T-helper 1 cell treated with Interleukin-12 subunit alpha and Interleukin-12 subunit beta and Interleukin-4 antibody, amounts not matched to agents 30 μg/mL and 1 μg/mL, for 36 hours (primary cell): ENCODE measurements at regions not wholly inside any gene's neighbourhood (a gene's known extent, or its start where the extent isn't known, plus 50 kb on each side); places are given as distances from the start of the nearest gene placed in this dataset.

Experiments
- H3K27ac Mint-ChIP-seq: one replicate; pipeline ENCODE4 v1.8.0; 2021; ENCODE audit warnings: mild to moderate bottlenecking, mixed read lengths
- H3K27me3 Mint-ChIP-seq: one replicate; pipeline ENCODE4 v1.8.0; 2021; ENCODE audit warnings: low read depth, mixed read lengths
- H3K36me3 Mint-ChIP-seq: one replicate; pipeline ENCODE4 v1.8.0; 2021; ENCODE audit warnings: low read depth, mixed read lengths
- H3K4me1 Mint-ChIP-seq: one replicate; pipeline ENCODE4 v1.8.0; 2021; ENCODE audit warnings: low read depth, mixed read lengths
- H3K4me3 Mint-ChIP-seq: one replicate; pipeline ENCODE4 v1.8.0; 2021; ENCODE audit warnings: mild to moderate bottlenecking, moderate library complexity, mixed read lengths
- H3K9me3 Mint-ChIP-seq: one replicate; pipeline ENCODE4 v1.8.0; 2021; ENCODE audit warnings: mixed read lengths

DNA sequence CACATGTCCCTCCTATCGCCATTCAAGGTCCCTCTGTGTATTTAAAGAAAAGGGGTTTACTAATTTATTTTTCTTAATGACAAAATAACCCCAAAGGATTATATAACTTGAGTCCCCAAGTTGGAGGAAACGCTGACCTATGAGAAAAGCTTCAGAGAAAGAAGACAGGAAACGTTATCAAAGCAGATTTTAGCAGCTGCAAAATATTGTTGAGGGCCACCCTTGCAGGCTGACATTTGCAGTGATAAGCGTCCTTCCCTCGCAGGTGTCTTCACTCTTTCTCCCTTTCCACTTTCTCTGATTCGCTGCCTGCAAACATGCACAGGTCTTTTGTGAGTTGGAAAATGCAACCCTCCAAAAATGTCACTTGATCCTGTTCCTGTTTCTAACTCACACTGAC, 103.2 kb upstream of the RIPOR2 start:
- Mint-ChIP-seq H3K4me3 (peak overlapping the region; percentile 40), H3K4me1 (peaks cover 70% of the 10 kb centered on the region), H3K9me3 (no peaks in the 10 kb centered on the region), H3K27me3 (no peaks in the 10 kb centered on the region), H3K36me3 (peaks cover 12% of the 10 kb centered on the region), H3K27ac (peak overlapping the region; percentile 78)

DNA sequence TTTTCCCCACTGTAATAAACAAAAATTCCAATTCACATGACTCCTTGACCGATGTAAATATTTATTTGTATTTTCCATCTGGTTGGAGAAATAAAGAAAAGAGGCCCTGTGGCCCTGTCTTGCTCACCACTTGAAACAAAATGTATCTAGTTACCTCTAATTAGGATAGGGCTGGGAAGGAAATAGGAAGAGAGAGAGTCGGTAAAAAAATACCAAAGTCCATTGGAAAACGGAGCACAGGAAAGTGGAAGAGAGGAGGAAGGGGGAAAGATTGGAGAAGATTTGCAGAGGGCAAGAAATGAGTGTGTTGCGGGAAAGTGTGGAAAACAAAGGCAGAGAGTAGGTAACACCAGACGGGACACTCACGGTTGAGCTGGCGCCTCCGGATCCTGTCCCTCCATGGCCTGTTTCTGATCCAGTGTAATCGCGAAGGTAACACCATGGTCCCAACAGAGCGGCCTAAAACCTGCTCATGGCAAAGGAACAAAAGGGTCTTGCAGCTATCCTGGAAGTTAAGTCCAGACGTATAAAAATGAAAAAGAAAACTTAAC, 105.8 kb upstream of the RIPOR2 start:
- Mint-ChIP-seq H3K36me3 (peaks cover 15% of the 10 kb centered on the region), H3K4me3 (peak overlapping the region; percentile 92), H3K4me1 (peaks cover 53% of the 10 kb centered on the region), H3K27ac (peak overlapping the region; percentile 95), H3K9me3 (peaks cover 3% of the 10 kb centered on the region), H3K27me3 (no peaks in the 10 kb centered on the region)

GRCh38 chr6:25042036-25042521, 106.3 kb upstream of the RIPOR2 start:
- Mint-ChIP-seq H3K27me3 (no peaks in the 10 kb centered on the region), H3K9me3 (peaks cover 3% of the 10 kb centered on the region), H3K4me3 (peak overlapping the region; percentile 92), H3K27ac (peak overlapping the region; percentile 95), H3K36me3 (peaks cover 15% of the 10 kb centered on the region), H3K4me1 (peaks cover 52% of the 10 kb centered on the region)

DNA sequence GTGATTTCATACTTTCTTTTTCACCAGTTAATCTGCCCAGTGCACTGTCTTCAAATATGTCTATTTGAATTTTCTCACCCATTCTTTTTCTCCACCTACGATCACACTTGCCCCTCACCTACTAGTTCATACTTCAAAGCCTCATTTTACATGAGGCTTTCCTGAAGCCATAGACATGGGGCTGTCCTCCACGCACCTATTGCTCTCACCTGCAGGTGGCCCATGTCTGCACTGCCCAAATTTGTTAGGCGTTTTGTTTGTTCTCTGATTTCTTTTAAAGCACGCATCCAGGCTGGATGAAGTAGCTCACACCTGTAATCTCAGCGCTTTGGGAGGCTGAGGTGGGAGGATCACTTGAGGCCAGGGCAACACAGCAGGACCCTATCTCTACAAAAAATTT, 106.8 kb upstream of the RIPOR2 start:
- Mint-ChIP-seq H3K9me3 (peaks cover 3% of the 10 kb centered on the region), H3K36me3 (peaks cover 14% of the 10 kb centered on the region), H3K4me1 (peaks cover 51% of the 10 kb centered on the region), H3K27ac (peak overlapping the region; percentile 95), H3K4me3 (peak overlapping the region; percentile 92), H3K27me3 (no peaks in the 10 kb centered on the region)

- Mint-ChIP-seq H3K9me3 (peaks cover 3% of the 10 kb centered on the region), H3K36me3 (peaks cover 13% of the 10 kb centered on the region), H3K4me3 (peak overlapping the region; percentile 92), H3K27ac (peak overlapping the region; percentile 95), H3K27me3 (no peaks in the 10 kb centered on the region), H3K4me1 (peaks cover 47% of the 10 kb centered on the region)
Measured at GRCh38 chr6:25042984-25043725, 107.4 kb upstream of the RIPOR2 start.

DNA sequence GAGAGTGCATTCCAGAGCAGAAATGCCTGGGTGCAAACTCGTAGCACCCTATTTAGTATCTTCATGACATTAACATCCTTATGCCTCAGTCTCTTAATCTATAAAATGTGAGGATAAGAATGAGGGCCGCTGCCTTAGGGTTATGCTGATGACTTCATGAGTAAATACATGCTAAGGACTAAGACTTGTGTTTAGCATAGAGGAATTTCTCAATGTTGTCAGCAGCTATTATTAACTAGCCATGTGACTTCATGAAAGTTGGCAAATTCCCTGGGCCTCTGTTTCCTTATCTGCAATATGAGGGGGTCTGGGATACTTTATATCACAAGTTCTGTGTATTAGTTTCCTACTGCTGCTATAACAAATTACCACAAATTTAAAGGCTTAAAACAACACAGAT, 108.1 kb upstream of the RIPOR2 start:
- no peak overlapping the region for H3K4me3 Mint-ChIP-seq
- H3K9me3 Mint-ChIP-seq: peaks cover 3% of the 10 kb centered on the region
- H3K36me3 Mint-ChIP-seq: peaks cover 9% of the 10 kb centered on the region
- H3K27ac Mint-ChIP-seq: no peak overlapping the region
- peaks cover 40% of the 10 kb centered on the region for H3K4me1 Mint-ChIP-seq
- H3K27me3 Mint-ChIP-seq: no peaks in the 10 kb centered on the region

DNA sequence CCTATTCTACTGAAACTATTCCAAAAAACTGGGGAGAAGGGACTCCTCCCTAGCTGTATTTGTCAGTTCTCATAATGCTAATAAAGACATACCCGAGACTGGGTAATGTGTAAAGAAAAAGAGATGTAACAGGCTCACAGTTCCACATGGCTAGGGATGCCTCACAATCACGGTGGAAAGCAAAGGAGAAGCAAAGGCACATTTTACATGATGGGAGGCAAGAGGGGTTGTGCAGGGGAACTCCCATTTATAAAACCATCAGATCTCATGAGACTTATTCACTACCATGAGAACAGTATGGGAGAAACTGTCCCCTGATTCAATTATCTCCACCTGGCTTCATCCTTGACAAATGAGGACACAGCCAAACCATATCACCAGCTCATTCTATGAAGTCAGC, 111.2 kb upstream of the RIPOR2 start:
- H3K27me3 Mint-ChIP-seq: no peaks in the 10 kb centered on the region
- no peak overlapping the region for H3K4me3 Mint-ChIP-seq
- peaks cover 3% of the 10 kb centered on the region for H3K9me3 Mint-ChIP-seq
- no peak overlapping the region for H3K27ac Mint-ChIP-seq
- peaks cover 5% of the 10 kb centered on the region for H3K36me3 Mint-ChIP-seq
- H3K4me1 Mint-ChIP-seq: peaks cover 42% of the 10 kb centered on the region

- Mint-ChIP-seq H3K9me3 (no peaks in the 10 kb centered on the region), H3K27me3 (no peaks in the 10 kb centered on the region), H3K4me3 (peak overlapping the region; percentile 40), H3K4me1 (peaks cover 45% of the 10 kb centered on the region), H3K36me3 (peaks cover 2% of the 10 kb centered on the region), H3K27ac (peak overlapping the region; percentile 84)
Measured at GRCh38 chr6:25050356-25050755, 114.6 kb upstream of the RIPOR2 start.

DNA sequence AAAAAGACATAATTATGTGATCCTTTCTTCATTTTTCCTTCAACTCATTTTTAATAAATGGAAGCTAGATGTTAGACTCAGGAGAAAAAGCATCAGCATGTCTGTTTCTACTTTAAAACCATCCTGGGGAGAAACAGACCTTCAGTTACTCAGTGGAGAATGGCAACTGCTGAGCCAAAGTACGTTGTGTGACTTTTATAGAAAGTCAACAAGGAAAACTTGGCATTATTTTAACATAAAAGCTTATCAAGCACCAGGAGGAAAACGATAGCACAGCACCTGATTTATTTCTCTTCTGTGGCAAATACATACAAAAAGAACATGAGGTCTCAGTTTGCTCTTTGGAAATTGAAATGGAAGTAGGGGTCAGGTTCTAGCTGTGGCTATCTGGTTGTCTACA, 115.3 kb upstream of the RIPOR2 start:
- Mint-ChIP-seq H3K27me3 (no peaks in the 10 kb centered on the region), H3K4me3 (peak overlapping the region; percentile 40), H3K27ac (peak overlapping the region; percentile 84), H3K9me3 (no peaks in the 10 kb centered on the region), H3K4me1 (peaks cover 48% of the 10 kb centered on the region), H3K36me3 (peaks cover 3% of the 10 kb centered on the region)

DNA sequence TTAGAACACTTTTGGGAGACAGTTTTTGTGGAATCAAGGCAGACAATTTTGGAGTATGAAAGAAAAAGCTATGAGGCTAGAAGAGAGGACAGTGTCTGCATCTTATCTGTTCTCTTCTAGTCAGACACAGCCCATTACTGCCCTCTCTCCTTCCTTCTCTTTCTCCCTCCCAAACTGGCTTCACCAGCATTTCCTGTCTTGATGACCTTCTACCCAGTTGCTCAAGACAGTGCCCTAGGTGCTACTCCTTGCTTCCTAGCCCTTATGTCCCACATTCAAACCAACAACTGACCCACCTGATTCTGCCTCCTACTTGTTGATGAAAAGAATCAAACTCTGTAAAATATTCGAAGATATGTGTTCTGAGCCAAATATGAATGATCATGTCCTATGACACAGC, 116.4 kb upstream of the RIPOR2 start:
- Mint-ChIP-seq H3K4me1 (peaks cover 56% of the 10 kb centered on the region), H3K27me3 (no peaks in the 10 kb centered on the region), H3K27ac (peak overlapping the region; percentile 57), H3K36me3 (peaks cover 6% of the 10 kb centered on the region), H3K4me3 (no peak overlapping the region), H3K9me3 (no peaks in the 10 kb centered on the region)

DNA sequence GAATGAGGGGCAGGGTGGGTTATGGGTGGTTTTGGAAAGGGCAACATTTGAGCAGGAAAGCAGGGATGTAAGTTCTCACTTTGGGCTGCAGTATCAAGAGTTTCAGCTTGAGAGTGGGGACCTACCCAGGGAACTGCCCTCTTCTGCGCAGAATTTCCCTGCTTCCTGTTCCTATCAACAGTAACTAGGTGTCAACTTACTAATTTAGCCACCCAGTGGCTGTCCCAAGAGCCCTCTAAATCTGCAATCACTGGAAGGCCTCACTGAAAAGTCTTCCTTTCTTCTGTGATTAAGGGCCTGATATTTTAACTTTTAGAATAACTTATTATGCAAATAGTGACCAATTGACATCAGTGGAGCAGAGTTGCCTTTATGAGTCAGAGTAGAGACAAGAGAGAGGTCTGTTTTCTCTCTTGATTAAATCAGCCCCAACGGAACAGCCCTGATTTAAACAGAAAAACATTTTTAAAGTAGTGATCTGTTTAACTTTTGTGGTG, 118.2 kb upstream of the RIPOR2 start:
- peaks cover 61% of the 10 kb centered on the region for H3K4me1 Mint-ChIP-seq
- no peaks in the 10 kb centered on the region for H3K27me3 Mint-ChIP-seq
- peaks cover 5% of the 10 kb centered on the region for H3K36me3 Mint-ChIP-seq
- H3K9me3 Mint-ChIP-seq: no peaks in the 10 kb centered on the region
- H3K4me3 Mint-ChIP-seq: no peak overlapping the region
- H3K27ac Mint-ChIP-seq: no peak overlapping the region

GRCh38 chr6:25054469-25054868, 118.7 kb upstream of the RIPOR2 start:
- Mint-ChIP-seq H3K9me3 (no peaks in the 10 kb centered on the region), H3K27ac (peak overlapping the region; percentile 23), H3K4me1 (peaks cover 60% of the 10 kb centered on the region), H3K4me3 (no peak overlapping the region), H3K27me3 (no peaks in the 10 kb centered on the region), H3K36me3 (peaks cover 5% of the 10 kb centered on the region)

GRCh38 chr6:25056130-25056529, 120.4 kb upstream of the RIPOR2 start:
- peak overlapping the region; percentile 82 for H3K4me3 Mint-ChIP-seq
- no peaks in the 10 kb centered on the region for H3K9me3 Mint-ChIP-seq
- H3K27ac Mint-ChIP-seq: peak overlapping the region; percentile 97
- H3K36me3 Mint-ChIP-seq: peaks cover 5% of the 10 kb centered on the region
- no peaks in the 10 kb centered on the region for H3K27me3 Mint-ChIP-seq
- H3K4me1 Mint-ChIP-seq: peaks cover 47% of the 10 kb centered on the region

DNA sequence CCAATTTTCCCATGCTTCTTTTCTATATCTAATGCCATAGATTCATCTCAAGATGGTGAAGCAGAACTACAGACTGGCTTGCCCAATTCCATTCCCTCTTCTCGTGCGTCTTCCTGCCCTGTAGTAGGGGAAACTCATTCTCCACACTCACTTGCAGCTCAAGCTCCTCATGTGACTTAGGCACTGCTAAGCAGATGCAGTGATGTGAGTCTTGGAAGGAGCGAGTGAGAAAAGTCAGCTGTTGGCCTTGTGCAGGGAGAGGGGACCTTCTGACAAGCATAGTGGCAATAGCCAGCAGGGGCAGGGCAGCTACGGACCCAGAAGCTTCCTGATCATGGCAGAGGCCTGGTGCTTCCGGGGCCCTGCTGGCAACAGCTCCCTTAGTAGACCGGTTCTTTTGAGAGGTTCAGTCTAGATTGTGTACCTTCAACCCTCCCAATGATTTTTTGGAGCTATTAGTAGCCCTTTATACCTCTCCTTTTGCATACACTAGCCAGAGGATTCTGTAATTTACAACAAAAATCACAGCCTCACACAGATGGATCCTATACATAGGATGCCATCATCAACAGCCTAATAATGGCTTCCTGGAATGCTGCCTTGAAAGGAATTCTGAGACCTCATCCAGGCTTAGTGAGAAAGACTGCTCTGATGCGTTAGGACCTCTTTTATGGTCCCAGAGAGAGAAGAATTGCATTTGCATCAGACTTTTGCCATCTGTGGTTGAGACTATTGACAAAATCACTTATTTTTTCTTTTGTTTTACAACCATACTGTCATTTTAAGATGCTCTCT, 121.5 kb upstream of the RIPOR2 start:
- peaks cover 5% of the 10 kb centered on the region for H3K36me3 Mint-ChIP-seq
- H3K4me3 Mint-ChIP-seq: peak overlapping the region; percentile 1
- H3K9me3 Mint-ChIP-seq: no peaks in the 10 kb centered on the region
- H3K27ac Mint-ChIP-seq: peak overlapping the region; percentile 69
- H3K4me1 Mint-ChIP-seq: peaks cover 40% of the 10 kb centered on the region
- no peaks in the 10 kb centered on the region for H3K27me3 Mint-ChIP-seq
